Stomach smooth muscle (tissue), 2 donors: ENCODE measurements at regions not wholly inside any gene's neighbourhood (a gene's known extent, or its start where the extent isn't known, plus 50 kb on each side); places are given as distances from the start of the nearest gene placed in this dataset.

Experiments used
- H3K27ac ChIP-seq: one replicate; pipeline ENCODE4 v1.7.0; 2013; ENCODE audit warnings: mild to moderate bottlenecking, low read length, inconsistent platforms
- H3K27me3 ChIP-seq, 2 donors: one replicate each; pipeline ENCODE4 v1.7.0; 2013; ENCODE audit warnings: low read length in 2 of 2; ENCODE audit not compliant: insufficient read depth in 2 of 2, control insufficient read depth in 1 of 2
- H3K36me3 ChIP-seq, 2 donors: one replicate each; pipeline ENCODE4 v1.7.0; 2013; ENCODE audit warnings: low read length in 2 of 2; ENCODE audit not compliant: control insufficient read depth in 2 of 2, insufficient read depth in 2 of 2
- H3K4me1 ChIP-seq: one replicate; pipeline ENCODE4 v1.7.0; 2013; ENCODE audit warnings: low read length; ENCODE audit not compliant: control insufficient read depth, insufficient read depth
- H3K4me3 ChIP-seq, 2 donors: one replicate each; pipeline ENCODE4 v1.7.0; 2013; ENCODE audit warnings: low read length in 2 of 2
- H3K9ac ChIP-seq, 2 donors: one replicate each; pipeline ENCODE4 v1.7.0; 2013; ENCODE audit warnings: low read length in 2 of 2, mild to moderate bottlenecking in 1 of 2
- H3K9me3 ChIP-seq, 2 donors: one replicate each; pipeline ENCODE4 v1.7.0; 2013; ENCODE audit warnings: low read length in 2 of 2; ENCODE audit not compliant: control insufficient read depth in 2 of 2
- donor health status: healthy.
- donor health status: Pancreatic carcinoma.

GRCh38 chr7:365593-365992 lies 75.6 kb downstream of the FOXL3 start:
- Histone ChIP-seq H3K4me1 (peaks cover 2% of the 10 kb centered on the region), H3K9ac (no peak overlapping the region), H3K27me3 (peaks cover 12 to 16% of the 10 kb centered on the region in 2 donors), H3K4me3 (no peak overlapping the region), H3K36me3 (no peaks in the 10 kb centered on the region), H3K27ac (no peak overlapping the region), H3K9me3 (no peaks in the 10 kb centered on the region)

GRCh38 chr7:366161-366803 lies 76.3 kb downstream of the FOXL3 start:
- no peak overlapping the region for H3K27ac ChIP-seq
- H3K9me3 ChIP-seq: no peaks in the 10 kb centered on the region
- peaks cover 2% of the 10 kb centered on the region for H3K4me1 ChIP-seq
- no peaks in the 10 kb centered on the region for H3K36me3 ChIP-seq
- no peak overlapping the region for H3K4me3 ChIP-seq
- peak overlapping the region in 1 of 2 donors; percentile 21 for H3K9ac ChIP-seq
- peaks cover 12 to 16% of the 10 kb centered on the region in 2 donors for H3K27me3 ChIP-seq

- Histone ChIP-seq H3K27me3 (peaks cover 12 to 15% of the 10 kb centered on the region in 2 donors), H3K36me3 (no peaks in the 10 kb centered on the region), H3K9ac (no peak overlapping the region), H3K9me3 (no peaks in the 10 kb centered on the region), H3K4me3 (no peak overlapping the region), H3K27ac (no peak overlapping the region), H3K4me1 (peaks cover 2% of the 10 kb centered on the region)
Measured at GRCh38 chr7:367351-367901, 77.5 kb downstream of the FOXL3 start.

GRCh38 chr7:368651-369475 lies 78.9 kb downstream of the FOXL3 start:
- Histone ChIP-seq H3K27me3 (peaks cover 10 to 12% of the 10 kb centered on the region in 2 donors), H3K4me1 (no peaks in the 10 kb centered on the region), H3K27ac (no peak overlapping the region), H3K9me3 (no peaks in the 10 kb centered on the region), H3K4me3 (no peak overlapping the region), H3K36me3 (no peaks in the 10 kb centered on the region), H3K9ac (no peak overlapping the region)

GRCh38 chr7:369476-370258 lies 79.7 kb downstream of the FOXL3 start:
- no peaks in the 10 kb centered on the region for H3K36me3 ChIP-seq
- H3K9ac ChIP-seq: no peak overlapping the region
- H3K27me3 ChIP-seq: peaks cover 10 to 11% of the 10 kb centered on the region in 2 donors
- no peaks in the 10 kb centered on the region for H3K4me1 ChIP-seq
- H3K4me3 ChIP-seq: no peak overlapping the region
- no peak overlapping the region for H3K27ac ChIP-seq
- no peaks in the 10 kb centered on the region for H3K9me3 ChIP-seq

- H3K9me3 ChIP-seq: no peaks in the 10 kb centered on the region
- no peaks in the 10 kb centered on the region for H3K4me1 ChIP-seq
- H3K27me3 ChIP-seq: peaks cover 8 to 11% of the 10 kb centered on the region in 2 donors
- no peak overlapping the region for H3K9ac ChIP-seq
- H3K4me3 ChIP-seq: no peak overlapping the region
- H3K27ac ChIP-seq: no peak overlapping the region
- no peaks in the 10 kb centered on the region for H3K36me3 ChIP-seq
Measured at GRCh38 chr7:370259-370625, 80.3 kb downstream of the FOXL3 start.

- H3K4me3 ChIP-seq: no peak overlapping the region
- peaks cover 5 to 13% of the 10 kb centered on the region in 2 donors for H3K27me3 ChIP-seq
- no peak overlapping the region for H3K27ac ChIP-seq
Measured at GRCh38 chr7:370775-371118, 80.8 kb downstream of the FOXL3 start.

DNA sequence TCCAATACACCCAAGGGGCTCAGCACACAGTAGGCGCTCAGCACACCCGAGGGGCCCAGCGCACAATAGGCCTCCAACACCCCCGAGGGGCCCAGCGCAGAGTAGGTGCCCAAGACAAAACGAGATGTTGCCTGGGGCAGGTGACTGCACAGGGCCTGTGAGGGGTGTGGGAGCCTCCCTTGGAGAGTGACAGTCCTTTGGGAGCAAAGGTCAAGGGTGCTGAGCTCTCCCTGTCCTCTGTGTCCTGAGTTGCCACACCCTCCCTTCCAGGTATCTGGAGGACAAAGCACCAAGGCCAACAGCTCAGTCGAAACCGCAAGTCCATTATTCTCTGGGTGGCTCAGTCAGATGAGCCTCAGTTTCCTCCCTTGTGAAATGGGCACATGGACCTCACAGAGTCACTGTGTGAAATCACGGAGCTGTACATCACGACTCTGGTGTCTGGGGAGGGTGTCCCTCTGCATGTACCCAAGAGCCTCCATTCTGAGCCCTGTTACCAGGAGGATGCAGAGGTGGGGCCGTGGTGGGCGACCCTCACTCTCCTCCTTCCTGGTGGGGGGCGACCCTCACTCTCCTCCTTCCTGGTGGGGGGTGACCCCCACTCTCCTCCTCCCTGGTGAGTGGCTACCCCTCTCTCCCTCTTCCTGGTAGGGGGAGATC lies 81.3 kb downstream of the FOXL3 start:
- H3K4me1 ChIP-seq: no peaks in the 10 kb centered on the region
- H3K4me3 ChIP-seq: no peak overlapping the region
- no peak overlapping the region for H3K27ac ChIP-seq
- H3K9me3 ChIP-seq: no peaks in the 10 kb centered on the region
- peaks cover 1 to 8% of the 10 kb centered on the region in 2 donors for H3K27me3 ChIP-seq
- H3K9ac ChIP-seq: no peak overlapping the region
- no peaks in the 10 kb centered on the region for H3K36me3 ChIP-seq

More at GRCh38 chr7:370775-371118, 80.8 kb downstream of the FOXL3 start:
- Histone ChIP-seq H3K9me3 (no peaks in the 10 kb centered on the region), H3K36me3 (no peaks in the 10 kb centered on the region), H3K4me1 (no peaks in the 10 kb centered on the region), H3K9ac (no peak overlapping the region)

DNA sequence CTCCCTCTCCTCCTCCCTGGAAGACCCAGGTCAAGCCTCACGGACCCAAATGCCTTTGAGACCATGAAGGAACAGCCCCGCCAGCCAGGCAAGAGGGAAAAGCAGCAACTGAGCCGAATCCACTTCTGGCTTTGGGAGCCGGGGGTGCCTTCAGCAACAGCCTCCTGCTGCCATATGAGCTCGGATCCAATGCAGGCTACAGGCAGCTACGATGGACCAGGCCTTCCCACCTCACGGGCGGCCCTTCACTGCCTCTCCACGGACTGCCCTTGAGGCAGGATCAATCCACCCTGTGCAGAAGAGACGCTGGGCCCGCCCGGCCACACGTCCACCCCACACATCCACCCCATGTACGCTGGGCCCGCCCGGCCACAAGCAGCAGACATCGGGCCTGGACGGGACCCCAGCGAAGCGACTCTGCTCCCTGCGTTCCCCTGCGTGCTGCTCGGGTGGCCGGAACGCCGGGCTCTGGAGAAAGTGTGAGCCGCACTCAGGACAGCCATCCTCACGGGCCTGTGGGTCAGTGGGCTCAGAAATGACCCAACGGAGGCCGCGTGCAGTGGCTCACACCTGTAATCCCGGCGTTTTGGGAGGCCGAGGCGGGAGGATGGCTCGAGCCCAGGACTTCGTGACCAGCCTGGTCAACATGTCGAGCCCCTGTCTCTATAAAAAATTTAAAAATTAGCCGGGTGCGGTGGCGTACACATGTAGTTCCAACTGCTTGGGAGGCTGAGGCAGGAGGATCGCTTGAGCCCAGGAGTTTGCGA lies 82.0 kb downstream of the FOXL3 start:
- Histone ChIP-seq H3K27me3 (peaks cover 3 to 11% of the 10 kb centered on the region in 2 donors), H3K4me1 (no peaks in the 10 kb centered on the region)

DNA sequence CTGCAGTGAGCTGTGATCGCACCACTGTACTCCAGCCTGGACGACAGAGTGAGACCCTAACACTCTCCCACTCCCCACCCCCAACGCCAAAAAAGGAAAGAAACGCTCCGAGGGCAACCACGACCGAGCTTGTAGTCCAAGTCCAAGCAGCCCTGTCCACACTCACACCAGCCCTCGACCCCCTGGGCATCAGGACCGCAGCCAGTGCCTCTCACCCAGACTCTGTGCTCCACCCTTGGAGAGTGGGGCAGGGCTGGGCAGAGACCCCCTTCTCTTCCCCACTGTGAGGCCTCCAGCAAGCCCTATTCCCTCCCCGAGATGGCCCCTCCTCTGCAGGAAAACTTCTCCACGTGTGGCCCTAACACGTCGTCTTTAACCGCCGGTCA lies 82.6 kb downstream of the FOXL3 start:
- Histone ChIP-seq H3K4me1 (no peaks in the 10 kb centered on the region), H3K9ac (no peak overlapping the region)

More for the DNA sequence above, 82.0 kb downstream of the FOXL3 start:
- H3K4me3 ChIP-seq: no peak overlapping the region
- H3K9ac ChIP-seq: no peak overlapping the region
- H3K9me3 ChIP-seq: no peaks in the 10 kb centered on the region
- H3K27ac ChIP-seq: no peak overlapping the region
- no peaks in the 10 kb centered on the region for H3K36me3 ChIP-seq

More for the DNA sequence above, 82.6 kb downstream of the FOXL3 start:
- Histone ChIP-seq H3K27ac (no peak overlapping the region), H3K4me3 (no peak overlapping the region), H3K36me3 (no peaks in the 10 kb centered on the region), H3K9me3 (no peaks in the 10 kb centered on the region), H3K27me3 (peaks cover 3 to 11% of the 10 kb centered on the region in 2 donors)
